HG02840 (cell line): ENCODE measurements at regions not wholly inside any gene's neighbourhood (a gene's known extent, or its start where the extent isn't known, plus 50 kb on each side); places are given as distances from the start of the nearest gene placed in this dataset.
"Not testable (repeated sequence)": the region's sequence is repeated elsewhere in the genome, so short reads cannot be mapped to it uniquely, and the experiment has no call there.

Experiments used
- ATAC-seq: cut with Tn5 transposase; IDR thresholded peaks from one replicate; pipeline ENCODE4 v1.9.1; 2021; ENCODE audit warnings: mild to moderate bottlenecking, moderate library complexity, moderate number of reproducible peaks; ENCODE audit not compliant: unreplicated experiment, low FRiP score

DNA sequence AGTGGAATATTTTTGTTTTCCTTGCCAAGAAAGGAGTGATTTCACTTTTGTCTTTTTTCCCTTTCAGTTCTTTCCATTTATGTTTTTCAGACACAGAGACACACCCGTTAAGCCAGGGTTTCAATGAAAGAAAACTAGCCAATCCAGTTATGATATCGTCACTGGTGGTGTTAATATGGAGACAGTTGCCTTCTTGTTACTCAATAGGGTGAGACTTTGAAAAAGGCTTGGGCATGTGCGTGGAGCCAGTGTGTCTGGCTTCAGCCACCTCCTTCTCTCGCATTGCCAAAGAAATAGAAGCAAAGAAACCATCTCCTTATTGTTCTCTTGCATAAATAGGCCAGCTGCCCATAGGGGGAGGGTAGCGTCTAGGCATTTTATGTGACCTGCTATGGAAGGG, 84.1 kb upstream of the DLX6 start:
- ATAC-seq = no peak

DNA sequence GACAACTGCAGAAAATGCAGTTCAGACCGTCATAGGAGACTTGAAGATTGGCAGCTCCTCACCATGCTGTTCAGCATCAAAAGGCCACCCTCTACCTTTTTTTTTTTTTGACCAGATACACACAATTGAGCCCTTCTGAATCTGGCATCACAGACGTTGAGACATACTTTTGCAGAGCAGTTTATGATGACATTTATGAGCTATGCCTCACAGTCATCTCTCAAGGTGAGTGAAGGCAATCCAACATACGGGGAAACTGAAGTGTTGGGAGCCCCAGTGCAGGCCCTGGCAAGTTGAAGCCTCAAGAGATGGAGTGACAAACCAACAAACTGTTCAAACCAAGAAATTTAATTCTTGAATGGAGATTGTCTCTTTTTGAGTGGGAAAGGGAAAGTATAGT, 83.6 kb upstream of the DLX6 start:
- ATAC-seq = no peak

DNA sequence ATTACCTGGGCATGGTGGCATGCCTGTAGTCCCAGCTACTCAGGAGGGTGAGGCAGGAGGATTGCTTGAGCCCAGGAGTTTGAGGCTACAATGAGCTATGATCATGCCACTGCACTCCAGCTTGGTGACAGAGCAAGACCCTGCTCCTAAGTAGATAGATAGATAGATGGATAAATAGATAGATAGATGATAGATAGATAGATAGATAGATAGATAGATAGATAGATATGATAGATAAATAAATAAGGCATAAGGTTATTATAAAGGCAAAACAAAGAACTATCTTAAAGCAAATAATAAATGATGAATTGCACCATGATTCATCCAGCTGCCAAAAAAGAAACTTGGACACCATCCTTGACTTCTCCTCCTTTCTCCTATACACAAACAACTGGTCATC, 82.0 kb upstream of the DLX6 start:
- ATAC-seq = not testable (repeated sequence)

DNA sequence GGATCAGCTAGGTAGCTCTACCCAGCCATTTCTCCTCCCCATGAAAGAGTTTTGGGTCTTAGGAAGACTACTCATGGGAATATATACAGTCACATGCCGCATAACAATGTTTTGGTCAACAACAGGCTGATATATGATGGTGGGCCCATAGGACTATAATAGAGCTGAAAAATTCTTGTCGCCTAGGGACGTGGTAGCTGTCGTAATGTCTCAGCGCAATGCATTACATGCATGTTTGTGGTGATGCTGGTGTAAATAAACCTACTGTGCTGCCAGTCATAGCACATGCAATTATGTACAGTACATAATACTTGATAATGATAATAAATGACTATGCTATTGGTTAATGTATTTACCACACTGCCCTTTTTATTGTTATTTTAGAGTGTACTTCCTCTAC, 78.2 kb upstream of the DLX6 start:
- ATAC-seq = no peak

DNA sequence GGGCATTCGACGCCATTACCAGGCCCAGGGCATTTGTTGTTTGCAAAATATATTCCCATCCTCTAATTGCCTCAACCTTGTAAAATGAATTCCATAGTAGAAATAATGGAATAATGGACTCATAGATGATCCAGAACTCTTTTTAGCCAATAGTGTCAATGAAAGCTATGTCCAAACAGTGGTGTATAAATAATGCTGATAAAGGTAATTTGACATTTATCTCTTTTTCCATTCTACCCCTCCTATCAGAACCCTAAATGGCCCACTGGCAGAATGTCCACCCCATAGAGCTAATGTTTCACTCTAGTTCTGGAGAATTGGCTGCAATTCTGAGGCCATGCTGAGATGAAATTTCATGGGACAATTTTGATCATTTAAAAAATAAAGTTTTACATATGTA, 76.4 kb upstream of the DLX6 start:
- no peak for ATAC-seq

DNA sequence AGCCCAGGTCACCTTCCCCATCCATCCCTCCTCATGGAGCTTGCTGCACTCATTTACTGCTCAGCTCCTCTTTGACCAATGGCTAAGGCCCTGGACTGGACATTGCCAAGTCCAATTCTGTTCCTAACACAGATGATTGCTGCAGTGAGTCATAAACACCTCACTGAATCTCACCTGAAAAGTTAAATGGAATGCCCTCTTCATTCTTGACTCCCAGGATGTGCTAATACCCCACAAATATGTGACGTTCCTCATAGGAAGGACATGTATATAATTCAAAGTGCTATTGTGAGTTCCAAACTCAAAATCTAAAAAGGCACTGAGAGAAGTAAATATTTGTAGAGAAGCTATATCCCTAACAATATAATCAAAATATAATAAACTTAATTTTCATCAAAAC, 73.5 kb upstream of the DLX6 start:
- ATAC-seq = no peak

DNA sequence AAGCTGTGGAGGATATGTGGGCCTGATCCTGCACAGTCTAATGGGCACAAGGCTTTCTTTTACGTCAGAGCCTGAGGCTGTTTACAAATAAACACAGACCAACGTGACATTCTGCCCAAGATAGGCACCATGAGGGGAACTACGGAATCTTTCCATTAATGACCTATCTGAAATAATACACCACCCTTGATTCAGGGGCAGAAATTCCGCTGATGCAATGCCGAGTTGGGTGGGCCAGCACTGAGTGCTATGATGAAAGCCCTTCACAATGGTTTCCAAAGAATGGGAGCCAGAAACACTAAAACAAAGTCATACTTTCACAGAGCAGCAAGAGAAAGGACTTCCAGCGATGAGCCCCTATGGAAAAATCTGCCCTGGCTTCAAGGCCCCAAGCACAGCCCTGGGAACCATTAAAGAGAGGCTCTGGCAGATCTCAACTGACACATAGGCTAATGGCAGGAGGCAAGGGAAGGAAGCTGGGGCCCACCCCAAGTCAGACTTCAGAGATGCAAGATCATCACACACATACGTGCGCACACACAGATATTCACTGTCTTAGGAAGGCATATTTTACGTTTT, 72.2 kb upstream of the DLX6 start:
- no peak for ATAC-seq

DNA sequence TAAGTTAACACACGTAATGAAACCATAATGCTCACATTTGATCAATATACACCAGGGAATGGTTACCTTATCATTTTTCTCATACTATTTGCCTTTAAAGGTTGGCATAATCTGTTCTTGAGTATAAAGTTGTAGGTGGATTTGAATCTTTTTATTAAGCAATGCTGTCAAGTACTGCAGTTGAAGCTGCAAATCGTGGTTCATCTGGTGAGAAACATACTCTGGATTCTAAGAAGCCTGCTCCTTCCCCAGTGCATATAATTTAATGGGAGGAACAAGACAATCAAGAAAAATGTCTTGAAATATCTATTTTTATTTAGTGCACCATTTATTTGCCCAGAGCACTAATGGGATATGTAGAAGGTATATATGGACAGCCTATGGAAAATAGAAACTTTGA, 68.7 kb upstream of the DLX6 start:
- ATAC-seq = no peak

DNA sequence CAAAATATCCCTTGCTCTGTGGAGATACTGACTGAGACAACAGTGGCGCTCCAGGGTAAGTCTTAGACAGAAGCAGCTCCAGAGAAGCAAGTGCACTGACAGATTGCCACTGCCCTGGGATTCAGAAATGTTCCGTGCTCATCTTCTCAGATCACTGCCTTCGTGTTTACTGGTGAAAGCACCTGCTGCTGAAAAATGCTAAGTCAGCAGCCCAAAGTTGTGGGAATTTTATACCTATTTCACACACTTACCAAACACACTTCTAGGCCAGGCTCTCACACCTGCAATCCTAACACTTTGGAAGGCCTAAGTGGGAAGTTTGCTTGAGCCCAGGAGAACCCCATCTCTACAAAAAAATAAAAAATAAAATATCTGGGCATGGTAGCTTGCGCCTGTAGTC, 63.2 kb upstream of the DLX6 start:
- no peak for ATAC-seq

DNA sequence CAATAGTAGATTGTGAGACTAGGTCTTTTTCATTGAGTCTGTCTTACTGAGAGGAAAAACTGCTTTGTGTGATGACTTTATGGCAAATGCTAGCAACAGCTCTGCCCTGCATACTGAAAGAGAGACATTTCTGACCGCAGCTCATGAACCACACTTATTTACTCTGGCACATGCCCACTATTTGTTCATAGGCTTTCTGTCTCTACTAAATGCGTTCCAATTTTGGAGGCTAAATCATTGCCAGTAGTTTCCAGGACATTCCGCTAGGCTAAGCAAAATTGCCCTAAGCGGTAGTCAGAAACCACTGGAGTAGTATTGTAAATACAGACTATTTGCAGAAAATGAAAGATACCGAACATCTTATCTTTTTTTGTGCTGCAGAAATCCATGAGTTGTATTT, 55.6 kb upstream of the DLX6 start:
- ATAC-seq = no peak

DNA sequence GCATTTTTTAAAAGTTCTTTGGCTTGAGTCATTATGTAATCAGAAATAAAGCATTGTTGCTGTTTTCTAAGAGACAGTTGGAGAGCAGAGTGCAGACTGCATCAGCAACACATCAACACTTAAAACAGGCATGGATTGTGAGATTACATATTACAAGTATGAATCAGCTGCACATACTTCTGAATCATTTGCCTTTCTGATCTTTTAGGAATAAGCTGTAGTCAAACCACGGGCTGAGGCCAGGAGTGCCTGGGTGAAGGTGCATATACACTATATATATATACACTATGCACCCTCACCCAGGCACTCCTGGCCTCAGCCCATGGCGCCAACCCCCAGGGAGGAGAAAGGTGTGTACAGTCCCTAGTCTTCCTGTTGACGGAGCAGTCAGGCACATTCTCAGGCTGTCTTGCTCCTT, 52.4 kb upstream of the DLX6 start:
- no peak for ATAC-seq

DNA sequence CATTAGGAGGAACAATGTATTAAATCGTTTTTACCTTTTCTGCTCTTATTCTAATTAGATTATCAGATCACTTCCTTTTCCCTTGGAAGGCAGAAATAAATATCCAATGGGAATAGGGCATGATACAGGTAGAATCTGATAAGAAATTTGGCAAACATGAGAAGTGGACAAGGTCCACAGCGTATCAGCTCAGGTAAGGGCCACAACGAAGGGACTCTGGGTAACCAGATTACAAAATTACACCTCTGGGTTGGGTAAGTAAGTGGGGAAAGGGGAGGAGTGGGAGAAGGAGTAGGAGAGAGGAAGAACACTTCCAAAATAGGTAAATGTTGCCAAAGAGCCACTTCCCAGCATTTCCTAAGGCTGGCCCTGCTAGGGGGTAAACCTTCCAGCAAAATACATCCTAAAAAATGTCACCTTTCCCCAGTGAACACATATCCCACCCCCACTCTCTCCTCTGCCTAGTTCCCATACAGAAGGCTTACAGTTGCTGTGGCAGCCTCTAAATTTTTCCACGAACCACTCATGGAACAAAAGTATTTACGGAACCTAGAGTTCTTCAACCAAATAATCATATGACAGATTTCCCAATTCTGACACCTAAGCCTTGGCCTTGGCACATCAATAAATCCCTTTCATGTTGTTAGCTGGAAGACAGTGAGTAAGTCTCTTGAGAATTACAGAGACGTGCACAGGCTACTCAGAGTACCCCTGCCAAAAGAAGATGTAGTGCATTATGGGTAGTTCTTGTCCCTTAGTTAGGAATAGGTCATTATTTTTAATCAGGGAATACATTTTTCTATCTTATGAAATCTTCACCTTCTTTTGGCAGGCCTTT, 51.5 kb upstream of the DLX6 start:
- no peak for ATAC-seq
